ENCODE measurements at regions not wholly inside any gene's neighbourhood (a gene's known extent, or its start where the extent isn't known, plus 50 kb on each side); places are given as distances from the start of the nearest gene placed in this dataset.

GRCh38 chr5:143918961-143919360 is 107.0 kb downstream of the HMHB1 start:
- no peak for TF ChIP-seq POLR2A (IDR thresholded peaks at IDR 0.05)
- TF ChIP-seq EP300 (IDR thresholded peaks at IDR 0.05; ENCODE audit: low read depth) = no peak
